ENCODE measurements at regions not wholly inside any gene's neighbourhood (a gene's known extent, or its start where the extent isn't known, plus 50 kb on each side); places are given as distances from the start of the nearest gene placed in this dataset.

- H3K4me1 ChIP-seq (ENCODE audit: control insufficient read depth in 4 of 4, insufficient read depth in 4 of 4, low read length in 3 of 4) = no peaks in the 10 kb centered on the region
- 58% methylated on average over 3 of the region's 3 CpGs for WGBS
- TF ChIP-seq, protein P1, sequence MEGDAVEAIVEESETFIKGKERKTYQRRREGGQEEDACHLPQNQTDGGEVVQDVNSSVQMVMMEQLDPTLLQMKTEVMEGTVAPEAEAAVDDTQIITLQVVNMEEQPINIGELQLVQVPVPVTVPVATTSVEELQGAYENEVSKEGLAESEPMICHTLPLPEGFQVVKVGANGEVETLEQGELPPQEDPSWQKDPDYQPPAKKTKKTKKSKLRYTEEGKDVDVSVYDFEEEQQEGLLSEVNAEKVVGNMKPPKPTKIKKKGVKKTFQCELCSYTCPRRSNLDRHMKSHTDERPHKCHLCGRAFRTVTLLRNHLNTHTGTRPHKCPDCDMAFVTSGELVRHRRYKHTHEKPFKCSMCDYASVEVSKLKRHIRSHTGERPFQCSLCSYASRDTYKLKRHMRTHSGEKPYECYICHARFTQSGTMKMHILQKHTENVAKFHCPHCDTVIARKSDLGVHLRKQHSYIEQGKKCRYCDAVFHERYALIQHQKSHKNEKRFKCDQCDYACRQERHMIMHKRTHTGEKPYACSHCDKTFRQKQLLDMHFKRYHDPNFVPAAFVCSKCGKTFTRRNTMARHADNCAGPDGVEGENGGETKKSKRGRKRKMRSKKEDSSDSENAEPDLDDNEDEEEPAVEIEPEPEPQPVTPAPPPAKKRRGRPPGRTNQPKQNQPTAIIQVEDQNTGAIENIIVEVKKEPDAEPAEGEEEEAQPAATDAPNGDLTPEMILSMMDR (IDR thresholded peaks at IDR 0.05; ENCODE audit: low read depth, low read length, missing input control) = no peak
- no peak for TF ChIP-seq RXRA (IDR thresholded peaks at IDR 0.05)
- TF ChIP-seq RAD21 (IDR thresholded peaks at IDR 0.05) = no peak
- no peak for TF ChIP-seq FOXA2 (IDR thresholded peaks at IDR 0.05)
- no peak for TF ChIP-seq JUND (IDR thresholded peaks at IDR 0.05)
- TF ChIP-seq, protein P2, sequence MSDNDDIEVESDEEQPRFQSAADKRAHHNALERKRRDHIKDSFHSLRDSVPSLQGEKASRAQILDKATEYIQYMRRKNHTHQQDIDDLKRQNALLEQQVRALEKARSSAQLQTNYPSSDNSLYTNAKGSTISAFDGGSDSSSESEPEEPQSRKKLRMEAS (IDR thresholded peaks at IDR 0.05) = no peak
- TF ChIP-seq HNF4G (IDR thresholded peaks at IDR 0.05) = no peak
- TF ChIP-seq SP1 (IDR thresholded peaks at IDR 0.05) = no peak
- no peak for TF ChIP-seq ATF3 (IDR thresholded peaks at IDR 0.05)
- TF ChIP-seq EGR1 (IDR thresholded peaks at IDR 0.05; ENCODE audit: low read depth in 2 of 2) = no peak
- no peak for TF ChIP-seq HNF4A (conservative IDR thresholded peaks at IDR 0.05)
- TF ChIP-seq, protein P3, sequence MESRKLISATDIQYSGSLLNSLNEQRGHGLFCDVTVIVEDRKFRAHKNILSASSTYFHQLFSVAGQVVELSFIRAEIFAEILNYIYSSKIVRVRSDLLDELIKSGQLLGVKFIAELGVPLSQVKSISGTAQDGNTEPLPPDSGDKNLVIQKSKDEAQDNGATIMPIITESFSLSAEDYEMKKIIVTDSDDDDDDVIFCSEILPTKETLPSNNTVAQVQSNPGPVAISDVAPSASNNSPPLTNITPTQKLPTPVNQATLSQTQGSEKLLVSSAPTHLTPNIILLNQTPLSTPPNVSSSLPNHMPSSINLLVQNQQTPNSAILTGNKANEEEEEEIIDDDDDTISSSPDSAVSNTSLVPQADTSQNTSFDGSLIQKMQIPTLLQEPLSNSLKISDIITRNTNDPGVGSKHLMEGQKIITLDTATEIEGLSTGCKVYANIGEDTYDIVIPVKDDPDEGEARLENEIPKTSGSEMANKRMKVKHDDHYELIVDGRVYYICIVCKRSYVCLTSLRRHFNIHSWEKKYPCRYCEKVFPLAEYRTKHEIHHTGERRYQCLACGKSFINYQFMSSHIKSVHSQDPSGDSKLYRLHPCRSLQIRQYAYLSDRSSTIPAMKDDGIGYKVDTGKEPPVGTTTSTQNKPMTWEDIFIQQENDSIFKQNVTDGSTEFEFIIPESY (IDR thresholded peaks at IDR 0.05) = no peak
- H3K9ac ChIP-seq (ENCODE audit: low read depth in 1 of 2, low read length in 2 of 2) = no peak overlapping the region
- H3K27ac ChIP-seq (ENCODE audit: low read depth in 1 of 2, low read length in 2 of 2) = no peak overlapping the region
- no peak for DNase-seq (ENCODE audit: low spot score)
- no peaks in the 10 kb centered on the region for H3K9me3 ChIP-seq (ENCODE audit: control insufficient read depth in 4 of 4, low read length in 3 of 4)
- no peaks in the 10 kb centered on the region for H3K36me3 ChIP-seq (ENCODE audit: control insufficient read depth in 4 of 4, insufficient read depth in 3 of 4, low read depth in 1 of 4, low read length in 3 of 4)
- H3K27me3 ChIP-seq (ENCODE audit: control insufficient read depth in 4 of 4, insufficient read depth in 4 of 4, low read length in 3 of 4) = no peaks in the 10 kb centered on the region
- H3K4me3 ChIP-seq (ENCODE audit: low read depth in 1 of 3, low read length in 3 of 3) = no peak overlapping the region
Observed at GRCh38 chr6:93105017-93105416, 314.3 kb downstream of the EPHA7 start.

DNA sequence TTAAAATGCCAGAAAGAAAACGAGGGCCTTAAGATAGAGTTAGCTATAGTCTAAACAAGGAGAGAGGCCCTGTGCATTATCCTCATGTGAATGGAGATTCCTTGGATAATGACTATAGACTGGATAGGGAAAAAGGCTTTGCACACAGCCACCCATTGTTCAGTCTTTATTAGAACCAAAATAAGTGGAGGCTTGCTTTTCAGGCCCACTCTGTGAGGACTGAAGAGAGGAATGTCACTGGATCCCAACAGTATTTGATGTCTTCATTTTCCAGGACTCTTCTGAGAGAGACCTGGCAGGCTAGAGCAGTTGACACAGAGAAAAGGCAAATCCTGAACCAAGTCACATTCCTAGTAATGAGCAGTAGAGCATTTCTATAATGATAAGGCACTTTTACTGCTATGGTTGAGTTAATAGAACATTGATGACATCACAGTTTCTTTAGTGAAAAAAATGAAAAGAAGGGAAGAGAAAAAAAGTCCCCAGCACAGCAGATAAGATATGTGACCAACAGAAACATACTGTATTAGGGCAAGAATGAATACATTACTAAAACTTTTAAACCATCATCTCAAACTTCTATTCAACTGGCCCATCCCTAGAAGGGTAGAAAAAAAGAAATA, 315.1 kb downstream of the EPHA7 start:
- Histone ChIP-seq H3K27ac (ENCODE audit: low read depth in 1 of 2, low read length in 2 of 2) (no peak overlapping the region), H3K36me3 (ENCODE audit: control insufficient read depth in 4 of 4, insufficient read depth in 3 of 4, low read depth in 1 of 4, low read length in 3 of 4) (no peaks in the 10 kb centered on the region), H3K4me3 (ENCODE audit: low read depth in 1 of 3, low read length in 3 of 3) (no peak overlapping the region), H3K9me3 (ENCODE audit: control insufficient read depth in 4 of 4, low read length in 3 of 4) (no peaks in the 10 kb centered on the region), H3K9ac (ENCODE audit: low read depth in 1 of 2, low read length in 2 of 2) (no peak overlapping the region), H3K4me1 (ENCODE audit: control insufficient read depth in 4 of 4, insufficient read depth in 4 of 4, low read length in 3 of 4) (no peaks in the 10 kb centered on the region), H3K27me3 (ENCODE audit: control insufficient read depth in 4 of 4, insufficient read depth in 4 of 4, low read length in 3 of 4) (no peaks in the 10 kb centered on the region)
- no peak for DNase-seq (ENCODE audit: low spot score)
- WGBS = 21% methylated on average over 1 of the region's 1 CpG
- TF ChIP-seq FOXA1 (IDR thresholded peaks at IDR 0.05) (no peak), RXRA (IDR thresholded peaks at IDR 0.05) (no peak), TAF1 (conservative IDR thresholded peaks at IDR 0.05) (no peak), GABPA (IDR thresholded peaks at IDR 0.05 in 1 of 2, conservative IDR thresholded peaks at IDR 0.05 in 1 of 2) (no peak), JUND (IDR thresholded peaks at IDR 0.05) (no peak), HNF4G (IDR thresholded peaks at IDR 0.05) (no peak), EGR1 (IDR thresholded peaks at IDR 0.05; ENCODE audit: low read depth in 2 of 2) (no peak)
- TF ChIP-seq, protein P3 (IDR thresholded peaks at IDR 0.05) = no peak
- TF ChIP-seq, protein P1 (IDR thresholded peaks at IDR 0.05; ENCODE audit: low read depth, low read length, missing input control) = no peak

Measured in liver (tissue), 8 donors.